GM18508 (cell line): ENCODE measurements at regions not wholly inside any gene's neighbourhood (a gene's known extent, or its start where the extent isn't known, plus 50 kb on each side); places are given as distances from the start of the nearest gene placed in this dataset.

Experiments
- ATAC-seq: cut with Tn5 transposase; IDR thresholded peaks from one replicate; pipeline ENCODE4 v1.9.1; 2021; ENCODE audit warnings: moderate number of reproducible peaks; ENCODE audit not compliant: insufficient read depth, unreplicated experiment

GRCh38 chr3:7793786-7794185, 707.8 kb upstream of the LMCD1 start:
- no peak for ATAC-seq

- ATAC-seq: no peak
These were observed 703.3 kb upstream of the LMCD1 start for GRCh38 chr3:7798276-7798675.

- no peak for ATAC-seq
These were observed 701.4 kb upstream of the LMCD1 start for GRCh38 chr3:7800006-7800780.

- no peak for ATAC-seq
These were observed 689.1 kb upstream of the LMCD1 start for GRCh38 chr3:7812490-7812889.

- no peak for ATAC-seq
These were observed 688.3 kb upstream of the LMCD1 start for GRCh38 chr3:7813365-7813764.

GRCh38 chr3:7817239-7817638, 684.4 kb upstream of the LMCD1 start:
- ATAC-seq: no peak

DNA sequence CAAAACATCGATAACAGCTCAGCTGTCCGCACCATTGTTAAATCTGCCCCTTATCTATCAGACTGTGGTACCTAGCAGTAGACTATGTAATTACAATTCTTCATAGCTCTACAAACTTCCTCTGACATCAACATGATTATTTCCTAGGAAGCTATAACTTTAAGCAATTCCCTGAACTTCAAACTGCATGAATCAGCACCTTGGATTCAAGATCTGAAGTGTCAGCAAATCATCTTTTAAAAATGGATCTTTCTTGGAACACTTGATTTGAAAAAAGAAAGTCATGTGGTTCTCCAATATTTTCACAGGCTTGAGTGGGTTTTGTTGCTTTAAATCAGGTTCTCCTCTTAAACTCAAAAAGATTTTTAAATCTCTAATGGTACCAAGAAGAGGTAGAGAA, 680.7 kb upstream of the LMCD1 start:
- no peak for ATAC-seq

- no peak for ATAC-seq
These were observed 679.8 kb upstream of the LMCD1 start for GRCh38 chr3:7821858-7822257.

DNA sequence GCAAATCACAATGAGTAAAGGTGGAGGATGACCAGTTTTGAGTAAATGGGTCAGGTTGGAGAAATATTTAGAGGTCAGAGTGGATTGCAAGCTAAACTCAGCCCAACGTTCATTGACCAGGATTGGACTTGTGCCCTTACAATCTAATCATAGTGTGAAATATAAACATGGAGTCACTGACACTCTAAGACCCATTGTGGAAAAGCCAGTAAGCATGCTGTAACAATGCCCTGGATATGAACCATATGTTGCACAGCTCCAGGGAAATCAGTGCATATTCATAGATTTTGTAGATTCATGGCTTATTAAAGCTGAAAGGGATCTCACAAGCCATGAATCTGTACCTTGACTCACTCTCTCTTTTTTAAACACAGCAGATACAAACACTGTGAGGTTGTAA, 660.2 kb upstream of the LMCD1 start:
- ATAC-seq: no peak

DNA sequence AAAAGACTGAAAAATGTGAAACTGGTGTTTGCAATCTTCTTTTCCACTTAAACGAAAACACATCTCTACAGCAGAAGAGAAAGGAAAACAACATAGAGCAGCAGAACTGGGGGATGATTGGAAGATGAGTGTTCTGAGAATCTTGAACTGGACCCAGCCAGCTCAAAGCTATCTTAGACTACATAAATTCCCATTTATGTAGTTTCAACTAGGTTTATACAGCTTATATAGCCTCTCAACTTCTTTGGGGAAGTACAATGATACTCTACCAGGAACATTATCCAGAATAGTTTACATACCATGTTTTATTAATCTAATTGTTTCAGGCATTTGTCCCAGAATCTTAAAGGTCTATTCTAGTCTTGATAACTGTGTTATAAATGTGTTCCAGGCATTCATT, 658.2 kb upstream of the LMCD1 start:
- ATAC-seq: no peak

- no peak for ATAC-seq
These were observed 654.6 kb upstream of the LMCD1 start for GRCh38 chr3:7847021-7847420.

DNA sequence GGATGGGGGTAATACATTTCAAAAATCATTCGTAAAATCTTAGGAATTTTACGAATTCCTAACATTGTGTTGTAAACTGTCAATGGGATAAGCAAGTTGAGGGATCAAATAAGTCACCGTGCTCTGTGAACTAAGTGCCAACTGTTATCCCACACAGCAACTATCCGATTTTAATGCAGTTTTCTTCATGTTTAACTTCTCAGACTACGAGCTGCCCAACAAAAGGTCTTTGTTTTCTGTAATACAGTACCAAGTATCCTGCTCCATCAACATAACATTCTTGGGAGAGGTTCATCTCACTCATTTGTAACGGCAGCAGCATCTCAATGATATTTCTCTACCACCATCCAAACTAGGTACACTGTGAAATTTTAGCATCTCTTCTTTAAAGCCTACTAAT, 654.1 kb upstream of the LMCD1 start:
- no peak for ATAC-seq

- no peak for ATAC-seq
These were observed 647.4 kb upstream of the LMCD1 start for GRCh38 chr3:7854266-7854665.

- ATAC-seq: no peak
These were observed 646.9 kb upstream of the LMCD1 start for GRCh38 chr3:7854721-7855120.

DNA sequence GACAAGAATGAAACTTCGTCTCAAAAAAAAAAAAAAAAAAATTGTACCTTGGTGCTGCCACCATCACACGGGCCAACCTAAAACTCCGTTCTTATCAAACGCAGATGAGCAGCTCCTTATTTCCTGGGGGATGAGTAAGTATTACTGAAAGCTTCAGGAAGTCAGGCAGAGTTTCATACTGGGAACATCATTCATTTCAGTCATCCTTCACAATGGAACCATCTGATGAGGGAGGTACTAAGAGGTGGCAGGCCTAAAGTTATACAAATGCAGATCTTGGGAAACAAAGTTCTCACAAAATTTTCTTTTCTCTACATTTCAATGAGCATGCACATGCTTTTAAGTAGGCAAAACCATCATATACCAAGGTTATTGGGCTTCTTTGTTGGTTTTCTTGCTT, 636.0 kb upstream of the LMCD1 start:
- no peak for ATAC-seq

DNA sequence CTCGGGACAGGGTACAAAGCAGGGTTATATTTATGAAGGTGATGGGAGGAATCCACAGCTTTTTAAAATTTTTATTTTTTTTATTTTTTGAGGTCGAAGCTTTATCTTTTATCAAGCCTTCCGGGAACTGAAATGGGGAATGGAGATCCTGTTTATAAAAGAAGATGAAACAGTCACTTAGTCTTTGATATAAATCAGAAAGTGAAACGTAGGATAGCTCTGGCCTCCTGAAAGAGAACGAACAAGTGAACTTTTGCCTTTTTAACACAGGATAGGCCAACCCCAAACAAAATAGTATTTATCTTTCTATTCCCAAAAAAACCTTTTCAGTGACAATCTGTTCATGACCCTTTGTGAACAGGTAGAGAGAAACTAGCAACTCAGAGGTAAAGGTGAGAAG, 634.0 kb upstream of the LMCD1 start:
- ATAC-seq: no peak

GRCh38 chr3:7871003-7871560, 630.5 kb upstream of the LMCD1 start:
- no peak for ATAC-seq

DNA sequence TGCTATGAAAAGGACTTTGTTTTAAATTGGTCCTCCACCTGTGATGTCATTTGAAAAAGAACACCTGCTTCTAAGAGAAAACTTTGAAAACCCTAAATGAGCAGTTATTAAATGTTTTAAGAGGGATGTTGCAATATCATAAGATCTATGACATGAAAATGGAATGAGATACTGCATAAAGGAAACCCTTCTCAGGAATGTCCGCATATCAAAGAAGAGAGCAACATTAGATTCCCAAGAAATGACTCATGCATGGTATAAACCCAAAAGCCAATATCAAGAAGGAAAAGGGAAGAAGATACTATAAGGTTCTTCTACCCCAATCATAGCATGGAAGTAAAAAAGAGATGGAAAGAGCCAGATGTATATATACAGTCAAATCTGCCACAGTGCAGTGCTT, 627.5 kb upstream of the LMCD1 start:
- ATAC-seq: no peak

GRCh38 chr3:7875925-7876324, 625.7 kb upstream of the LMCD1 start:
- ATAC-seq: no peak

GRCh38 chr3:7876741-7877297, 624.8 kb upstream of the LMCD1 start:
- no peak for ATAC-seq

GRCh38 chr3:7877312-7877711, 624.3 kb upstream of the LMCD1 start:
- ATAC-seq: no peak

- ATAC-seq: no peak
These were observed 622.1 kb upstream of the LMCD1 start for GRCh38 chr3:7879572-7879971.
